H9 (cell line): ENCODE measurements at regions not wholly inside any gene's neighbourhood (a gene's known extent, or its start where the extent isn't known, plus 50 kb on each side); places are given as distances from the start of the nearest gene placed in this dataset.

Source experiments
- DNase-seq: peaks from one replicate; pipeline ENCODE4 v3.0.0-alpha.2; 2017
- H2AFZ ChIP-seq: one replicate; pipeline ENCODE4 v1.6.1; 2013; ENCODE audit warnings: mild to moderate bottlenecking, low read length, control low read depth, moderate library complexity
- H2AK5ac ChIP-seq: 2 replicates; pipeline ENCODE4 v1.6.1; 2013; ENCODE audit warnings: low read length, control low read depth, mixed read lengths; ENCODE audit not compliant: insufficient read length
- H2BK120ac ChIP-seq: one replicate; pipeline ENCODE4 v1.6.1; 2013; ENCODE audit warnings: low read depth, mild to moderate bottlenecking, low read length, control low read depth, inconsistent platforms; ENCODE audit not compliant: poor library complexity, severe bottlenecking
- H2BK12ac ChIP-seq: 2 replicates; pipeline ENCODE4 v1.6.1; 2013; ENCODE audit warnings: low read length, control low read depth, mixed read lengths, low read depth; ENCODE audit not compliant: insufficient read length
- H2BK15ac ChIP-seq: 2 replicates; pipeline ENCODE4 v1.6.1; 2013; ENCODE audit warnings: low read depth, low read length, control low read depth
- H2BK20ac ChIP-seq: one replicate; pipeline ENCODE4 v1.6.1; 2013; ENCODE audit warnings: low read depth, mild to moderate bottlenecking, low read length, control low read depth, inconsistent platforms; ENCODE audit not compliant: poor library complexity, severe bottlenecking
- H2BK5ac ChIP-seq: 2 replicates; pipeline ENCODE4 v1.6.1; 2013; ENCODE audit warnings: low read length, control low read depth, mixed read lengths; ENCODE audit not compliant: insufficient read length
- H3K14ac ChIP-seq: 2 replicates; pipeline ENCODE4 v1.6.1; 2013; ENCODE audit warnings: low read length, control low read depth; ENCODE audit not compliant: insufficient read depth
- H3K18ac ChIP-seq: 2 replicates; pipeline ENCODE4 v1.6.1; 2013; ENCODE audit warnings: low read depth, mild to moderate bottlenecking, mixed read lengths, low read length, control low read depth; ENCODE audit not compliant: insufficient read length
- H3K23ac ChIP-seq: 2 replicates; pipeline ENCODE4 v1.6.1; 2013; ENCODE audit warnings: low read length, control low read depth, mixed read lengths, low read depth; ENCODE audit not compliant: insufficient read length
- H3K23me2 ChIP-seq: 2 replicates; pipeline ENCODE4 v1.6.1; 2013; ENCODE audit warnings: low read depth, mild to moderate bottlenecking, mixed read lengths, low read length, control low read depth; ENCODE audit not compliant: insufficient read length, poor library complexity, severe bottlenecking
- H3K27ac ChIP-seq: 2 replicates; pipeline ENCODE4 v1.5.1; 2013; ENCODE audit warnings: low read length, control low read depth, mixed read lengths, low read depth; ENCODE audit not compliant: insufficient read length
- H3K27me3 ChIP-seq: 2 replicates; pipeline ENCODE4 v1.6.1; 2013; ENCODE audit warnings: low read length, control low read depth, inconsistent platforms; ENCODE audit not compliant: insufficient read depth
- H3K4ac ChIP-seq: 2 replicates; pipeline ENCODE4 v1.6.1; 2013; ENCODE audit warnings: low read depth, mild to moderate bottlenecking, control low read depth, inconsistent platforms, low read length, moderate library complexity
- H3K4me1 ChIP-seq: 2 replicates; pipeline ENCODE4 v1.6.1; 2013; ENCODE audit warnings: low read length, control low read depth, inconsistent platforms; ENCODE audit not compliant: insufficient read depth
- H3K4me2 ChIP-seq: 2 replicates; pipeline ENCODE4 v1.6.1; 2013; ENCODE audit warnings: low read length, control low read depth, mixed read lengths; ENCODE audit not compliant: insufficient read length, insufficient read depth
- H3K56ac ChIP-seq: 2 replicates; pipeline ENCODE4 v1.6.1; 2013; ENCODE audit warnings: low read depth, mild to moderate bottlenecking, mixed read lengths, low read length, control low read depth; ENCODE audit not compliant: insufficient read length
- H3K79me1 ChIP-seq: 2 replicates; pipeline ENCODE4 v1.6.1; 2013; ENCODE audit warnings: low read depth, mild to moderate bottlenecking, moderate library complexity, low read length, control low read depth, inconsistent platforms; ENCODE audit not compliant: insufficient read depth, poor library complexity, severe bottlenecking
- H3K79me2 ChIP-seq: 2 replicates; pipeline ENCODE4 v1.6.1; 2013; ENCODE audit warnings: low read length, control low read depth, inconsistent platforms; ENCODE audit not compliant: insufficient read depth
- H3K9ac ChIP-seq: 2 replicates; pipeline ENCODE4 v1.6.1; 2013; ENCODE audit warnings: low read length, control low read depth, mixed read lengths; ENCODE audit not compliant: insufficient read length; ENCODE audit errors: extremely low read depth
- H3K9me3 ChIP-seq: one replicate; pipeline ENCODE4 v1.6.1; 2013; ENCODE audit warnings: low read depth, low read length, inconsistent platforms; ENCODE audit not compliant: control insufficient read depth
- H3T11ph ChIP-seq: one replicate; pipeline ENCODE4 v1.6.1; 2013; ENCODE audit warnings: mild to moderate bottlenecking, low read length, control low read depth, inconsistent platforms
- H4K20me1 ChIP-seq: one replicate; pipeline ENCODE4 v1.6.1; 2013; ENCODE audit not compliant: control insufficient read depth, insufficient read length, insufficient read depth
- H4K5ac ChIP-seq: 2 replicates; pipeline ENCODE4 v1.6.1; 2013; ENCODE audit warnings: low read depth, mild to moderate bottlenecking, mixed read lengths, low read length, control low read depth; ENCODE audit not compliant: insufficient read length
- H4K8ac ChIP-seq: replicated peaks from 2 replicates; pipeline ENCODE4 v1.6.1; 2013; ENCODE audit warnings: low read length, control low read depth, mixed read lengths, low read depth; ENCODE audit not compliant: insufficient read length
- H4K91ac ChIP-seq: 2 replicates; pipeline ENCODE4 v1.6.1; 2013; ENCODE audit warnings: low read depth, mild to moderate bottlenecking, moderate library complexity, mixed read lengths, low read length, control low read depth; ENCODE audit not compliant: insufficient read length
- H3K27ac Mint-ChIP-seq, 3 experiments: 2 replicates in 2 of 3; 3 replicates in 1 of 3; pipeline ENCODE4 v1.8.0; 2020 to 2021; ENCODE audit warnings: mixed read lengths in 3 of 3, mild to moderate bottlenecking in 1 of 3, moderate library complexity in 1 of 3
- H3K27me3 Mint-ChIP-seq: 2 replicates; pipeline ENCODE4 v1.8.0; 2021; ENCODE audit warnings: low read depth, mild to moderate bottlenecking, moderate library complexity, mixed read lengths
- H3K36me3 Mint-ChIP-seq, 3 experiments: 2 replicates in 2 of 3; 3 replicates in 1 of 3; pipeline ENCODE4 v1.8.0; 2020 to 2021; ENCODE audit warnings: low read depth in 3 of 3, mixed read lengths in 3 of 3; ENCODE audit not compliant: insufficient read depth in 1 of 3
- H3K4me1 Mint-ChIP-seq, 2 experiments: 2 replicates each; pipeline ENCODE4 v1.8.0; 2020; ENCODE audit warnings: mixed read lengths in 2 of 2
- H3K4me3 Mint-ChIP-seq, 2 experiments: 2 replicates in 1 of 2; 3 replicates in 1 of 2; pipeline ENCODE4 v1.8.0; 2020 to 2021; ENCODE audit warnings: mild to moderate bottlenecking in 2 of 2, mixed read lengths in 2 of 2, moderate library complexity in 1 of 2
- H3K9me3 Mint-ChIP-seq, 2 experiments: 2 replicates in 1 of 2; 3 replicates in 1 of 2; pipeline ENCODE4 v1.8.0; 2020; ENCODE audit warnings: mild to moderate bottlenecking in 2 of 2, mixed read lengths in 2 of 2, moderate library complexity in 1 of 2
- WGBS: extraction: QIAGEN DNeasy Blood & Tissue Kit; methylation state at CpG from one replicate; pipeline ENCODE4 v1.1.7; 2013; ENCODE audit warnings: missing lambda C conversion rate, low lambda C conversion rate, mixed read lengths; ENCODE audit not compliant: insufficient read length; ENCODE audit errors: extremely low coverage; 5-methylcytosine and 5-hydroxymethylcytosine counted together
- TF ChIP-seq, protein P1 (sequence below): fragments of 200-600 bp; sonication (generic); conservative IDR thresholded peaks from 3 replicates; pipeline ENCODE4 v1.8.0; 2021; ENCODE audit warnings: antibody characterized with exemption, mild to moderate bottlenecking

GRCh38 chr7:16203065-16203464 lies 218.3 kb downstream of the CRPPA start:
- Histone ChIP-seq H3K4me2 (no peak overlapping the region), H3K4ac (no peak overlapping the region), H3K4me1 (peaks cover 3% of the 10 kb centered on the region; the same call in 1 of the 2 replicates), H3K79me1 (no peaks in the 10 kb centered on the region), H2BK120ac (no peak overlapping the region), H4K5ac (no peak overlapping the region), H3K79me2 (no peaks in the 10 kb centered on the region), H2BK12ac (no peak overlapping the region), H3K27ac (no peak overlapping the region), H2AFZ (no peak overlapping the region), H3K23me2 (no peaks in the 10 kb centered on the region), H3K56ac (no peak overlapping the region), H3K9me3 (no peaks in the 10 kb centered on the region), H3K23ac (no peak overlapping the region), H3K18ac (no peak overlapping the region), H3K27me3 (no peaks in the 10 kb centered on the region), H3T11ph (no peak overlapping the region), H2BK5ac (no peak overlapping the region), H4K20me1 (no peaks in the 10 kb centered on the region), H3K14ac (no peak overlapping the region), H4K8ac (no peak overlapping the region), H2BK15ac (no peak overlapping the region), H4K91ac (no peak overlapping the region), H2BK20ac (no peak overlapping the region), H3K9ac (no peak overlapping the region), H2AK5ac (no peak overlapping the region)
- Mint-ChIP-seq H3K4me1 (peaks cover 26 to 33% of the 10 kb centered on the region in 2 experiments), H3K4me3 (no peak overlapping the region), H3K27me3 (no peaks in the 10 kb centered on the region), H3K27ac (no peak overlapping the region; a peak in 1 of 7 replicates), H3K9me3 (no peaks in the 10 kb centered on the region), H3K36me3 (no peaks in the 10 kb centered on the region)
- no peak for DNase-seq
- WGBS, result no CpG with 5 or more reads among the region's 3 CpGs
- TF ChIP-seq, protein P1, sequence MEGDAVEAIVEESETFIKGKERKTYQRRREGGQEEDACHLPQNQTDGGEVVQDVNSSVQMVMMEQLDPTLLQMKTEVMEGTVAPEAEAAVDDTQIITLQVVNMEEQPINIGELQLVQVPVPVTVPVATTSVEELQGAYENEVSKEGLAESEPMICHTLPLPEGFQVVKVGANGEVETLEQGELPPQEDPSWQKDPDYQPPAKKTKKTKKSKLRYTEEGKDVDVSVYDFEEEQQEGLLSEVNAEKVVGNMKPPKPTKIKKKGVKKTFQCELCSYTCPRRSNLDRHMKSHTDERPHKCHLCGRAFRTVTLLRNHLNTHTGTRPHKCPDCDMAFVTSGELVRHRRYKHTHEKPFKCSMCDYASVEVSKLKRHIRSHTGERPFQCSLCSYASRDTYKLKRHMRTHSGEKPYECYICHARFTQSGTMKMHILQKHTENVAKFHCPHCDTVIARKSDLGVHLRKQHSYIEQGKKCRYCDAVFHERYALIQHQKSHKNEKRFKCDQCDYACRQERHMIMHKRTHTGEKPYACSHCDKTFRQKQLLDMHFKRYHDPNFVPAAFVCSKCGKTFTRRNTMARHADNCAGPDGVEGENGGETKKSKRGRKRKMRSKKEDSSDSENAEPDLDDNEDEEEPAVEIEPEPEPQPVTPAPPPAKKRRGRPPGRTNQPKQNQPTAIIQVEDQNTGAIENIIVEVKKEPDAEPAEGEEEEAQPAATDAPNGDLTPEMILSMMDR, result no peak
